ENCODE measurements at regions not wholly inside any gene's neighbourhood (a gene's known extent, or its start where the extent isn't known, plus 50 kb on each side); places are given as distances from the start of the nearest gene placed in this dataset.

DNA sequence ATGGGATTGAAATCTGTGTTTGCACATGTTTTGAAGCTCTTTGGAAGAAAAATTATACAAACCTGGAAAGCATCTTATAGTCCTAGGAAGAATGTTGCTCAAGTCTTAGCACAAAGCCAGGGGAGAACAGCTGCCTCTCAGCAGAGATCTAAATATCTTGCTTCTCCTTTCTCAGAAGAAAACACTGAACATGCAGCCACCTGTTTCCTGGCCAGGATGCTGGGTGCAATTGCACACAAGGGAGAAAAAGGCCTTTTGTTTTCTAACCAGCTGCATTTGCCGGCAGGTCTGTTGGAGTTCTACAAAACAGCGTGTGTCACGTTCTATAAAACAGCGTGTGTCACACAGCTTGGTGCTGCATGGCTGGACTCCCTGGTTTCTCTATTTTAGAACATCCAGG, 259.6 kb upstream of the PLD5 start:
- TF ChIP-seq, protein P1, sequence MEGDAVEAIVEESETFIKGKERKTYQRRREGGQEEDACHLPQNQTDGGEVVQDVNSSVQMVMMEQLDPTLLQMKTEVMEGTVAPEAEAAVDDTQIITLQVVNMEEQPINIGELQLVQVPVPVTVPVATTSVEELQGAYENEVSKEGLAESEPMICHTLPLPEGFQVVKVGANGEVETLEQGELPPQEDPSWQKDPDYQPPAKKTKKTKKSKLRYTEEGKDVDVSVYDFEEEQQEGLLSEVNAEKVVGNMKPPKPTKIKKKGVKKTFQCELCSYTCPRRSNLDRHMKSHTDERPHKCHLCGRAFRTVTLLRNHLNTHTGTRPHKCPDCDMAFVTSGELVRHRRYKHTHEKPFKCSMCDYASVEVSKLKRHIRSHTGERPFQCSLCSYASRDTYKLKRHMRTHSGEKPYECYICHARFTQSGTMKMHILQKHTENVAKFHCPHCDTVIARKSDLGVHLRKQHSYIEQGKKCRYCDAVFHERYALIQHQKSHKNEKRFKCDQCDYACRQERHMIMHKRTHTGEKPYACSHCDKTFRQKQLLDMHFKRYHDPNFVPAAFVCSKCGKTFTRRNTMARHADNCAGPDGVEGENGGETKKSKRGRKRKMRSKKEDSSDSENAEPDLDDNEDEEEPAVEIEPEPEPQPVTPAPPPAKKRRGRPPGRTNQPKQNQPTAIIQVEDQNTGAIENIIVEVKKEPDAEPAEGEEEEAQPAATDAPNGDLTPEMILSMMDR (IDR thresholded peaks at IDR 0.05): no peak
- no peak overlapping the region for H3K27ac ChIP-seq
- no peak overlapping the region for H3K4me3 ChIP-seq
- no peak for DNase-seq (ENCODE audit: low spot score)

DNA sequence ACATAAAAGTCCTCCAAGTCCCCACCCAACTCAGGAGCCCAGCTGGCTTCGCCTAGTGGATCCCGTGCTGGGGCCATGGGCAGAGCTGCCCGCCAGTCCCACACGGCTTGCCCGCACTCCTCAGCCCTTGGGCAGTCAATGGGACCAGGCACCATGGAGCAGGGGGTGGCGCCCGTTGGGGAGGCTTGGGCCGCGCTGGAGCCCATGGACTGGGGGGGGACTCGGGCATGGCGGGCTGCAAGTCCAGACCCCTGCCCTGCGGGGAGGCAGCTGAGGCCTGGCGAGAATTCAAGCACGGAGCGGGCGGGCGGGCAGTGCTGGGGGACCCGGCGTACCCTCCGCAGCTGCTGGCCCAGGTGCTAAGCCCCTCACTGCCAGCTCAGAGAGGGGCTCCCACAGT, 249.8 kb upstream of the PLD5 start:
- TF ChIP-seq, protein P1 (IDR thresholded peaks at IDR 0.05): no peak
- Histone ChIP-seq H3K4me3 (no peak overlapping the region), H3K27ac (no peak overlapping the region)
- no peak for DNase-seq (ENCODE audit: low spot score)

DNA sequence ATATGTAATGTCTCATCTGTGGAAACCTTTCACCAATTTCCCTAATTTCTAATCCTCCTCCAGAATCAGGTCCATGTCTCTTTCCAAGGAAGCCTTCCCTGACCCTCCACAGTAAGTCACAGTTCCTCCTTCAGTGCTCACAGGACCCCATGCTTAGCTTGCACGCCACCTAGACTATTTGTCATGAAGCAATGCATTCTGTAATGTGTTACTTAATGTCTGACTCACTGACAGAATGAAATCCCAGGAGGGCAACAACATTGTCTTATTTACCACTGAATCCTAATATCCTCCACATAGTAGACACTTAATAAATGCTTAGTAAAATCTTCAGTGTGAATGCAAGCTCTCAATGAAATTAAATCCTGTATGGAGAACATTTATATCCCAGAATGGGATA, 245.9 kb upstream of the PLD5 start:
- TF ChIP-seq, protein P1 (IDR thresholded peaks at IDR 0.05): no peak
- DNase-seq (ENCODE audit: low spot score): no peak
- no peak overlapping the region for H3K4me3 ChIP-seq

DNA sequence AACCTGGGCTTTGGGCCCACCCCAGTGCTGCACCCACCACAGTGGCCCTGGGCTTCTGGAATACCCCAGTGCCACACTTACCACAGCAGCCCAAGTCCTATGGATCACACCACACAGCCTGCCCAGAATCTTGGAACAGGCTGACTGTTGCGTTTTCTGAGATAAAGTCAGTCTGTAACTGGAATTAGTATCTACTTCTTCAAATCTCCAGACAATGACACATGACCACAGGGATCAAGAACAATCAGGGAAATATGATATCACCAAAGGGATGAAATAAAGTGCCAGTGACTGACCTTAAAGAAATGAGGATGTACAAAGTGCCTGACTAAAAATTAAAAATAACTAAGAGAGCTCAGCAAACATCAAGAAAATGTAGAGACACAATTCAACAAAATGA, 239.7 kb upstream of the PLD5 start:
- H3K27ac ChIP-seq: no peak overlapping the region
- DNase-seq (ENCODE audit: low spot score): no peak
- TF ChIP-seq, protein P1 (IDR thresholded peaks at IDR 0.05): no peak
- no peak overlapping the region for H3K4me3 ChIP-seq

More for the DNA sequence above, 245.9 kb upstream of the PLD5 start:
- H3K27ac ChIP-seq: no peak overlapping the region

DNA sequence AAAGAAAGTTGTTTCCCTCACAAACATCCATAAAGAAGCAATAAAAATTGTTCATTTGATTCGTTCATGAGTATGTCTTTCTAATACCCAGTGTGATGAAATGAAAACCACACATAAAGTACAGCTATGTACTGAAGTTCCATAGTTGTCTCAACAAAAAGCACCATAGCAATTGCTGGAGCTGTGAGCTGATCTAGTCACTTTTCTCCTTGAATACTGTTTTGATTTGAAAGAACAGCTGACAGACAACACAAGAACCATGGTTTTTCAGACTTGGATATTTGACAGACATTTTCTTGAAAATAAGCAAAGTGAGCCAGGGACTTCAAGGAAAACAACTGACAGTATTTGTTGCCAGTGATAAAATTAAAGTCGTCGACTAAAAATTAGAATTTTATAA, 237.1 kb upstream of the PLD5 start:
- DNase-seq (ENCODE audit: low spot score): no peak
- TF ChIP-seq, protein P1 (IDR thresholded peaks at IDR 0.05): no peak
- H3K27ac ChIP-seq: no peak overlapping the region
- H3K4me3 ChIP-seq: no peak overlapping the region

DNA sequence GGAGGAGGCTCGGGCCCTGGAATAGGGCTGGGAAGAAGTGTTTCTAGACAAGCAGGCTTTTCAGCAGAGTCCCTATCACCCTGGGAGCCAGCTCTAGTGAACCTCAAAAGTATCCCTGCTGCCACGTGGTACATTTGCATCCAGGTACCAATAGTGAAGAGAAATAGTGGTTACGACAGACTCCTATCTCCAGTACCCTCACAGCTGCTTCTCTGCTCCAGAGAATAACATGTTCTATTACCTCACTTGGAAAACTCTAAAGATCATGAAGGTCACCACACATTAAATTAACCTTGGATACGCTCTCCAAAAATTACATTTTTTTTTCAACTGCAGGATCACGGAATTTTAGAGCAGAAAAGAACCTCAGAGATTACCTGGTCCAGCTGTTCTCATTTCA, 230.4 kb upstream of the PLD5 start:
- no peak overlapping the region for H3K27ac ChIP-seq
- no peak for DNase-seq (ENCODE audit: low spot score)
- TF ChIP-seq, protein P1 (IDR thresholded peaks at IDR 0.05): no peak
- H3K4me3 ChIP-seq: no peak overlapping the region

DNA sequence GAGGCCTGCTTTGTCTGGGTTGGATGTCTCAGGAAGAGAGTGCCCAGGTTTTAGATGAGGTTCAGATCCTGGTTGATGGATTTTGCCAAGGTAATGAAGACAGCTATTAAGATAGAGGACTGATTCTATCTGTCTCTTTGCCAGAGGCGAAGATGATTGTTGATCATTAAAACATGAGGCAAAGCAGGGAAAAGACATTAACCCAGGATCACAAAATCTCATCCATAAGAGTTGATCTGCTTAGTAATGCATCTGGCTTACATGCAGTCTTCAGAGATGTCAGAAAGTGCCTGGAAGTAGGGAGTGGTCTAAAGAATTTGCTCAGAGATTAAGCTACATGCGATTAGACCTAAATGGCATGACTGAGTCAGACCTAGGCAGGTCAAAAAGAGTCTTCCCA, 229.6 kb upstream of the PLD5 start:
- no peak for DNase-seq (ENCODE audit: low spot score)
- Histone ChIP-seq H3K27ac (no peak overlapping the region), H3K4me3 (no peak overlapping the region)
- TF ChIP-seq, protein P1 (IDR thresholded peaks at IDR 0.05): no peak

Measured in coronary artery (tissue), 2 donors.